HG03571 (cell line): ENCODE measurements at regions not wholly inside any gene's neighbourhood (a gene's known extent, or its start where the extent isn't known, plus 50 kb on each side); places are given as distances from the start of the nearest gene placed in this dataset.

Experiments used
- ATAC-seq: cut with Tn5 transposase; IDR thresholded peaks from one replicate; pipeline ENCODE4 v1.9.1; 2021; ENCODE audit not compliant: unreplicated experiment

DNA sequence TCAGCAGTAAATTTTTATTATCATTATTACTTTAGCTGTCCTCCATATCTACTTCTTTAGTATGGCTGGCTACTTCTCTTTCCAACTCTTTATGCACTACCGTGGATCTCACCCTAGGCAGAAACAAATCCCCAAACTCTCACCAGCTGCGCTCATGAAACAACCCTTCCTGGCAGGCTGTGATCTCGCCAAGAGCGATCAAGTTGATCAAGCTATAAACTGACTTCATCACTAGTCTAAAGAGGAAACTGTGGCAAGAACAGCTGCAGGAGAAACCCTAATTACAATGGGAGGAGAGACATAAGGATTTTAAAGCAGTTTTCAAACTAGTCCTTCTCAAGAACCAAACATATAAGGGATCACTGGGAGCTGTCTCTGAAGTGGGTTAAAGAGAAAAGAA lies 160.5 kb upstream of the PRSS58 start:
- no peak for ATAC-seq

GRCh38 chr7:142414915-142415314 lies 157.1 kb upstream of the PRSS58 start:
- ATAC-seq = no peak

DNA sequence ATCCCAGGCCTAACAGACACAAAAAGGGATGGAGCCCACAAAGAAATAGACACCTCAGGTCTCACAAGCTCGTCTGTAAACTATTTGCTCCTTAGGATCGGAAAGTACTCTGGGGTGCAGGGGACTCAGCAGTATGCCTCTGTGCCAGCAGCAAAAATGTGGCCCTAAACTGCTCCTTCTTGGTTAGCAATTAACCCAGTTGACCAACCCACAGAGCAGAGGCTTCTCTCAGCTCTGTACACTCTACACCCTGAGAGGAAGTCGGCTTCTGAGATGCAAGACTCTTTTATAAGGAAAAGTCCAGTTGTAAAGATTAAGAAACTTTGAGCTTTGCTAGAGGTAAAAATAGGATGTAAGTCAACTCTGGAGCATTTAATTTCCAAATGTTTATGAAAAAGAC lies 156.3 kb upstream of the PRSS58 start:
- peak; percentile 85 for ATAC-seq

DNA sequence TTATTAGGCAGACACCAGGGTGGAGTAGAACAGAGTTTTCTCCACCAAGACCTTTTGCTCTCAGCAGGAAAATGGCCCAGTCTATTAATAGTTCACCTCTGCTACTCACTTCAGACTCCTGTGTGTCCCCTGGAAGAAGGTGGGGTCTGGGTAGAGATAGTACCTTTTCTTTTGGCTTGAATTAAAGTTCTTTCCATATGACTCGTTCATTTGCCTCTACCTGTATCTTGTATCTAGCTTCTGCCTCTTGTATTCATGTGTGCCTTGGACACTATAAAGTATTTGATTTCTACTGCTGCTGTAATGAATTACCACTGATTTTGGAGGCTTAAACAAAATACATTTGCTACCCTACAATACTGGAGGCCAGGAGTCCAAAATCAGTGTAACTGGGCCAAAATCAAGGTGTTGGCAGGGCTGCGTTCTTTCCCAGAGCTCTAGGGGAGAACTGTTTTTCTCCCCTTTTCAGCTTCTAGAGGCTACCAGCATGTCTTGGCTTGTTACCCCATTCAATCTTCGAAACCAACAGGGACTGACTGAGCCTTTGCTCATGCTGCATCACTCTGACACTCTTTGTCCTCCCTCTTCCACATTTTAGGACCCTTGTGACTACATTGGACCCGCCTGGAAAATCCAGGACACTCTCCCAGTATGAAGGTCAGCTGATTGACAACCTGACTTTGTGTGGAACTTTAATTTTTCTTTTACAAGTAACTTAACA lies 155.6 kb upstream of the PRSS58 start:
- no peak for ATAC-seq

- peak; percentile 64 for ATAC-seq
These were observed 154.8 kb upstream of the PRSS58 start for GRCh38 chr7:142412551-142413193.

GRCh38 chr7:142409471-142409870 lies 151.6 kb upstream of the PRSS58 start:
- no peak for ATAC-seq

DNA sequence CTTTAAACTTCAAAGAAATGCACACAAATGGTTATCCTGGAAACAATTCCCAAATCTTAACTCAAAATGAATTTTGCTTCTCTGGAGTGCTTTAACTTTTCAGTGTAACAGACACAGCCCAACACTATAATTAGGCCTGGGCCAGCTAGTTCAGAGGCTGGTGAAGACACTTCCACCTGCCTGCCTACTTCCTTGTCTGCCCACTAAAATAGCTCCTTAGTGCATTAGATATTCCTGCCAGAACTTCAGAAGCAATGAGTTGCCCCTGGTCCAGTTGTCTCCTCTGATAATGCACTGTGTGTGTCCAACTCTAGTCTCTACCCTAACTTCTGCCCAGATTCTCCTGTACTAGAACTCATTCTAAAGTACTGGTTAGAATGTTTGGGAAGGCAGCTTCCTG lies 150.9 kb upstream of the PRSS58 start:
- no peak for ATAC-seq

DNA sequence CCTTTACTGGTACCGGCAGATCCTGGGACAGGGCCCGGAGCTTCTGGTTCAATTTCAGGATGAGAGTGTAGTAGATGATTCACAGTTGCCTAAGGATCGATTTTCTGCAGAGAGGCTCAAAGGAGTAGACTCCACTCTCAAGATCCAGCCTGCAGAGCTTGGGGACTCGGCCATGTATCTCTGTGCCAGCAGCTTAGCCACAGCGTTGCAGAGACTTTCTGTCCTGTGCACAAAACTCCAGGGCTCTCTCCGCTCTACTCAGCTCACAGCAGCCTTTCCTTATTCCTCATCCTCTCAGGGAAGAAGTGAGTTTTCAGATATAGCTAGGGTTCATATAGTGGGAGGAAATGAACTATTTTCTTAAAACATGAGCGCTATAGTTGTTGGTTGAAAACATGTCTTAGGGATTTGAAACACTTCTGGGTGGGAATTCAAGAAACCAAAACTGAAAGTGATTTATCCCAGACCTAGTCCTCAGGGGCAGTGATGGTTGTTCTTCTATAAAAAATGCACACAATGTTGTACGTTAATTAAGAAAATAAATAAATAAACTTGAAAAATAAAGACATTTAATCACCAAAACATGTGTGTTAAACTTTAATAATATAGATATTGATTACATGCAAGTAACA lies 150.2 kb upstream of the PRSS58 start:
- no peak for ATAC-seq

GRCh38 chr7:142405122-142405765 lies 147.4 kb upstream of the PRSS58 start:
- no peak for ATAC-seq

- no peak for ATAC-seq
These were observed 144.1 kb upstream of the PRSS58 start for GRCh38 chr7:142401951-142402350.

DNA sequence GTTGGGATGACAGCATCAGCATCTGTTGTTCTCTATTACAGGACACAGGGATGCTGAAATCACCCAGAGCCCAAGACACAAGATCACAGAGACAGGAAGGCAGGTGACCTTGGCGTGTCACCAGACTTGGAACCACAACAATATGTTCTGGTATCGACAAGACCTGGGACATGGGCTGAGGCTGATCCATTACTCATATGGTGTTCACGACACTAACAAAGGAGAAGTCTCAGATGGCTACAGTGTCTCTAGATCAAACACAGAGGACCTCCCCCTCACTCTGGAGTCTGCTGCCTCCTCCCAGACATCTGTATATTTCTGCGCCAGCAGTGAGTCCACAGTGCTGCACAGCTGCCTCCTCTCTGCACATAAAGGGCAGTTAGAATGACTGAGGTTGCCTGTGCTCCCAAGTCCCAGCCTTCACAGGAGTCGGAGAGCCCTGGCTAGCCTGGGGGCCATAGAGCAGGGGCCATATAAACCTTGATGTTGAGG lies 142.2 kb upstream of the PRSS58 start:
- ATAC-seq = no peak

- ATAC-seq = no peak
These were observed 133.5 kb upstream of the PRSS58 start for GRCh38 chr7:142391191-142391992.

GRCh38 chr7:142389544-142389943 lies 131.7 kb upstream of the PRSS58 start:
- no peak for ATAC-seq

- peak; percentile 73 for ATAC-seq
These were observed 127.9 kb upstream of the PRSS58 start for GRCh38 chr7:142385491-142386340.

DNA sequence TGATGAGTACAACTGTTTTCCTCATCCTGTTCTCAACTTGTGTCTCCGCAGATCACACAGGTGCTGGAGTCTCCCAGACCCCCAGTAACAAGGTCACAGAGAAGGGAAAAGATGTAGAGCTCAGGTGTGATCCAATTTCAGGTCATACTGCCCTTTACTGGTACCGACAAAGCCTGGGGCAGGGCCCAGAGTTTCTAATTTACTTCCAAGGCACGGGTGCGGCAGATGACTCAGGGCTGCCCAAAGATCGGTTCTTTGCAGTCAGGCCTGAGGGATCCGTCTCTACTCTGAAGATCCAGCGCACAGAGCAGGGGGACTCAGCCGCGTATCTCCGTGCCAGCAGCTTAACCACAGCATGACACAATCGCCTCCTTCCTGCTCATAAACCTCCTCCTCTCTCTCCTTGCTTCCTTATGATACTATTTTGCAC lies 126.7 kb upstream of the PRSS58 start:
- ATAC-seq = no peak

DNA sequence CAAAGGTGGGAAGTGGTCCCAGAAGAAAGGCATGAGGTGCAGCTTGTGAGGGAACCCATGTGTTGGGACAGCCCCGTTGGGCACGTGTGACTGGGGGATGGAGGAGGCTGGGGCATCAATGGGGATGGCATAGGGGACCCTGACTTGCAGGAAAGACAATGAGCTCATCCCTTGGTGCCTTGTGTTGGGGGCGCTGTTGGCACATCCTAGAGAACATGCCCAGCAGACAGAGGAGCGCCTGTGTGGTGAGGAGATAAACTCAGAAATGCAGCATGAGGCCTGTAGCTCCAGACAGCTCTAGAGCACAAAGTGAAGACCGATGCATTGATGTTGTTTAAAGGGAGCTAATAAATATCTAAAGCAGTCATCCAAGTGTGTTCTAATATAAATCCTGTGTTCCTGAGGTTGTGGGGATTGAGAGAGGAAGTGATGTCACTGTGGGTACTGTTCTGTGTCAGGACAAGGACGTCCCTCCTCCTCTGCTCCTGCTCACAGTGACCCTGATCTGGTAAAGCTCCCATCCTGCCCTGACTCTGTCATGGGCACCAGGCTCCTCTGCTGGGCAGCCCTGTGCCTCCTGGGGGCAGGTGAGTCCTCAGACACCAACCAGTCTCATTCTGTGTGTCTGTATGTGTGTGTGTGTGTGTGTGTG lies 126.1 kb upstream of the PRSS58 start:
- ATAC-seq = no peak

GRCh38 chr7:142381727-142382390 lies 124.0 kb upstream of the PRSS58 start:
- no peak for ATAC-seq

GRCh38 chr7:142380069-142380468 lies 122.2 kb upstream of the PRSS58 start:
- ATAC-seq = no peak
